ENCODE measurements at regions not wholly inside any gene's neighbourhood (a gene's known extent, or its start where the extent isn't known, plus 50 kb on each side); places are given as distances from the start of the nearest gene placed in this dataset.

DNA sequence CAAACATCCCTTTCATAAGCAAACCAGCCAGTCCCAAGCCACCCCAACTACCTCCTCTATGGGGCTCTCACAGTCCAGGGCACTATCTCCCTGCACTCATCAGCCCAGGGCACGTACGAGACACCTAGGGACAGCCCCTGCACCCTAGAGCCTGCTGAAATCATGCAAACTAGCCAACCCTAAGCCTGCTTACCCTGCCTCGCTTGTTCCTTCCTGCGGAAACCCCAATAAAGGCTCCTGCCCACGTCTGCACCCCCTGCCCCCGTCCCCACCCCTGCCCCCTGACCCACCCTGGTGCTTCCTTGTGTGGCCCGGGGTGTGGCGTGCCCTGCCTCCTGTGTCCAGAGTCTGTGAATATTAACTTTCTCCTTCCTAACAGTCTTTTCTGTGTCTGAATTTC, 135.9 kb downstream of the GADD45G start (continued):
- no peak for TF ChIP-seq POLR2AphosphoS5 (IDR thresholded peaks at IDR 0.05; ENCODE audit: low read depth, low read length)
- TF ChIP-seq SIN3A (IDR thresholded peaks at IDR 0.05; ENCODE audit: low read depth) = no peak
- TF ChIP-seq CEBPB (IDR thresholded peaks at IDR 0.05; ENCODE audit: low read depth) = no peak
- TF ChIP-seq EZH2phosphoT487 (IDR thresholded peaks at IDR 0.05; ENCODE audit: borderline replicate concordance) = no peak
- no peak for TF ChIP-seq FOSL1 (IDR thresholded peaks at IDR 0.05; ENCODE audit: low read depth)
- TF ChIP-seq SP1 (IDR thresholded peaks at IDR 0.05; ENCODE audit: low read depth) = no peak
- TF ChIP-seq ELF1 (IDR thresholded peaks at IDR 0.05; ENCODE audit: borderline replicate concordance, low read depth) = no peak
- TF ChIP-seq, protein P1, sequence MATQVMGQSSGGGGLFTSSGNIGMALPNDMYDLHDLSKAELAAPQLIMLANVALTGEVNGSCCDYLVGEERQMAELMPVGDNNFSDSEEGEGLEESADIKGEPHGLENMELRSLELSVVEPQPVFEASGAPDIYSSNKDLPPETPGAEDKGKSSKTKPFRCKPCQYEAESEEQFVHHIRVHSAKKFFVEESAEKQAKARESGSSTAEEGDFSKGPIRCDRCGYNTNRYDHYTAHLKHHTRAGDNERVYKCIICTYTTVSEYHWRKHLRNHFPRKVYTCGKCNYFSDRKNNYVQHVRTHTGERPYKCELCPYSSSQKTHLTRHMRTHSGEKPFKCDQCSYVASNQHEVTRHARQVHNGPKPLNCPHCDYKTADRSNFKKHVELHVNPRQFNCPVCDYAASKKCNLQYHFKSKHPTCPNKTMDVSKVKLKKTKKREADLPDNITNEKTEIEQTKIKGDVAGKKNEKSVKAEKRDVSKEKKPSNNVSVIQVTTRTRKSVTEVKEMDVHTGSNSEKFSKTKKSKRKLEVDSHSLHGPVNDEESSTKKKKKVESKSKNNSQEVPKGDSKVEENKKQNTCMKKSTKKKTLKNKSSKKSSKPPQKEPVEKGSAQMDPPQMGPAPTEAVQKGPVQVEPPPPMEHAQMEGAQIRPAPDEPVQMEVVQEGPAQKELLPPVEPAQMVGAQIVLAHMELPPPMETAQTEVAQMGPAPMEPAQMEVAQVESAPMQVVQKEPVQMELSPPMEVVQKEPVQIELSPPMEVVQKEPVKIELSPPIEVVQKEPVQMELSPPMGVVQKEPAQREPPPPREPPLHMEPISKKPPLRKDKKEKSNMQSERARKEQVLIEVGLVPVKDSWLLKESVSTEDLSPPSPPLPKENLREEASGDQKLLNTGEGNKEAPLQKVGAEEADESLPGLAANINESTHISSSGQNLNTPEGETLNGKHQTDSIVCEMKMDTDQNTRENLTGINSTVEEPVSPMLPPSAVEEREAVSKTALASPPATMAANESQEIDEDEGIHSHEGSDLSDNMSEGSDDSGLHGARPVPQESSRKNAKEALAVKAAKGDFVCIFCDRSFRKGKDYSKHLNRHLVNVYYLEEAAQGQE (IDR thresholded peaks at IDR 0.05; ENCODE audit: low read depth) = no peak

GRCh38 chr9:89742660-89743059, 137.8 kb downstream of the GADD45G start:
- Histone ChIP-seq H3K27me3 (ENCODE audit: insufficient read depth, low read length) (peaks cover 17% of the 10 kb centered on the region; the same call in 1 of the 2 replicates), H2AFZ (ENCODE audit: low read depth, low read length, poor library complexity, severe bottlenecking) (no peak overlapping the region), H3K27ac (ENCODE audit: low read depth, low read length) (no peak overlapping the region), H3K9me2 (ENCODE audit: insufficient read depth) (no peaks in the 10 kb centered on the region), H3K4me3 (replicated peaks in 1 of 2; ENCODE audit: low read depth in 1 of 2, low read length in 2 of 2) (no peak overlapping the region), H3K36me3 (ENCODE audit: control insufficient read depth in 1 of 2, insufficient read depth in 2 of 2, low read length in 2 of 2) (no peaks in the 10 kb centered on the region), H3K9ac (ENCODE audit: low read length) (no peak overlapping the region), H4K20me1 (ENCODE audit: insufficient read depth) (no peaks in the 10 kb centered on the region), H3K4me1 (ENCODE audit: control insufficient read depth in 1 of 2, insufficient read depth in 2 of 2, low read length in 2 of 2) (no peaks in the 10 kb centered on the region), H3K79me2 (ENCODE audit: insufficient read depth, low read length) (no peaks in the 10 kb centered on the region), H3K9me3 (ENCODE audit: control insufficient read depth in 1 of 2, insufficient read depth in 1 of 2, low read depth in 1 of 2, low read length in 2 of 2) (no peaks in the 10 kb centered on the region), H3K4me2 (ENCODE audit: low read length) (no peak overlapping the region)
- BruUV-seq (replicated peaks) = no TSS peak
- CTCF ChIA-PET = no interaction called here
- RAD21 ChIA-PET (ENCODE audit: low non-redundant PET in 1 of 2, low total read pairs in 2 of 2, uncharacterized antibody in 2 of 2, unreplicated experiment in 2 of 2) = no interaction called here
- ATAC-seq (no peak), DNase-seq (ENCODE audit: low read depth, low spot score) (no peak)
- intact Hi-C loops (cut with micrococcal nuclease) = no loop called here
- no peak for TF ChIP-seq ZBTB33 (IDR thresholded peaks at IDR 0.05; ENCODE audit: extremely low read depth, insufficient replicate concordance, low read length)
- TF ChIP-seq SRF (IDR thresholded peaks at IDR 0.05; ENCODE audit: low read depth) = no peak
- TF ChIP-seq POLR2A (IDR thresholded peaks at IDR 0.05; ENCODE audit: borderline replicate concordance, extremely low read depth, insufficient read depth, insufficient read length) = no peak
- TF ChIP-seq ZFX (IDR thresholded peaks at IDR 0.05) = no peak
- no peak for TF ChIP-seq ELF1 (IDR thresholded peaks at IDR 0.05; ENCODE audit: borderline replicate concordance, low read depth)
- POLR2A ChIA-PET = no interaction called here
